C4-2B (cell line): ENCODE measurements at regions not wholly inside any gene's neighbourhood (a gene's known extent, or its start where the extent isn't known, plus 50 kb on each side); places are given as distances from the start of the nearest gene placed in this dataset.

Source experiments
- ZFX ChIP-seq: fragments of 450-650 bp; IDR thresholded peaks from 2 replicates; pipeline ENCODE4 v1.6.1; 2017
- TF ChIP-seq, protein P1 (sequence below): fragments of 450-650 bp; conservative IDR thresholded peaks from 2 replicates; pipeline ENCODE4 v1.5.1; 2017; ENCODE audit warnings: mild to moderate bottlenecking

GRCh38 chr11:119976805-119977560 is 160.9 kb downstream of the TRIM29 start:
- TF ChIP-seq, protein P1, sequence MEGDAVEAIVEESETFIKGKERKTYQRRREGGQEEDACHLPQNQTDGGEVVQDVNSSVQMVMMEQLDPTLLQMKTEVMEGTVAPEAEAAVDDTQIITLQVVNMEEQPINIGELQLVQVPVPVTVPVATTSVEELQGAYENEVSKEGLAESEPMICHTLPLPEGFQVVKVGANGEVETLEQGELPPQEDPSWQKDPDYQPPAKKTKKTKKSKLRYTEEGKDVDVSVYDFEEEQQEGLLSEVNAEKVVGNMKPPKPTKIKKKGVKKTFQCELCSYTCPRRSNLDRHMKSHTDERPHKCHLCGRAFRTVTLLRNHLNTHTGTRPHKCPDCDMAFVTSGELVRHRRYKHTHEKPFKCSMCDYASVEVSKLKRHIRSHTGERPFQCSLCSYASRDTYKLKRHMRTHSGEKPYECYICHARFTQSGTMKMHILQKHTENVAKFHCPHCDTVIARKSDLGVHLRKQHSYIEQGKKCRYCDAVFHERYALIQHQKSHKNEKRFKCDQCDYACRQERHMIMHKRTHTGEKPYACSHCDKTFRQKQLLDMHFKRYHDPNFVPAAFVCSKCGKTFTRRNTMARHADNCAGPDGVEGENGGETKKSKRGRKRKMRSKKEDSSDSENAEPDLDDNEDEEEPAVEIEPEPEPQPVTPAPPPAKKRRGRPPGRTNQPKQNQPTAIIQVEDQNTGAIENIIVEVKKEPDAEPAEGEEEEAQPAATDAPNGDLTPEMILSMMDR, result no peak
- no peak for TF ChIP-seq ZFX
